Colonic mucosa (tissue), 4 donors: ENCODE measurements at regions not wholly inside any gene's neighbourhood (a gene's known extent, or its start where the extent isn't known, plus 50 kb on each side); places are given as distances from the start of the nearest gene placed in this dataset.

Experiments
- DNase-seq: peaks from one replicate; pipeline ENCODE4 v3.0.0-alpha.2; 2020
- H3K27ac ChIP-seq: fragments of 200-600 bp; one replicate; pipeline ENCODE4 v1.8.0; 2021
- H3K27me3 ChIP-seq: fragments of 200-600 bp; one replicate; pipeline ENCODE4 v1.8.0; 2021
- H3K36me3 ChIP-seq: fragments of 200-600 bp; one replicate; pipeline ENCODE4 v1.8.0; 2021
- H3K4me1 ChIP-seq: fragments of 200-600 bp; one replicate; pipeline ENCODE4 v1.8.0; 2021; ENCODE audit warnings: mild to moderate bottlenecking
- H3K4me3 ChIP-seq: fragments of 200-600 bp; one replicate; pipeline ENCODE4 v1.8.0; 2021
- H3K9ac ChIP-seq, 2 donors: one replicate each; pipeline ENCODE4 v1.7.0; 2013; ENCODE audit warnings: control low read depth in 2 of 2, low read depth in 2 of 2, low read length in 2 of 2
- H3K9me3 ChIP-seq: fragments of 200-600 bp; one replicate; pipeline ENCODE4 v1.8.0; 2021
- CTCF ChIP-seq: fragments of 200-600 bp; IDR thresholded peaks from one replicate; pipeline ENCODE4 v1.8.0; 2022; ENCODE audit warnings: antibody characterized with exemption, mild to moderate bottlenecking
- intact Hi-C: fragments of 100-400 bp; cut with DNase I; formaldehyde crosslinking; loops from one replicate; pipeline ENCODE4 v1.14.1; 2022
- donor health status: healthy.
- donor health status: DM: no; HTN: no; CAD: no.
- donor health status: DM: no; HTN: no; CAD: no.

- H3K27ac ChIP-seq: no peak overlapping the region
- no peak for TF ChIP-seq CTCF
- no peaks in the 10 kb centered on the region for H3K27me3 ChIP-seq
- no peak overlapping the region for H3K4me3 ChIP-seq
- H3K9ac ChIP-seq: no peak overlapping the region
- DNase-seq: no peak
- H3K9me3 ChIP-seq: no peaks in the 10 kb centered on the region
- H3K4me1 ChIP-seq: no peaks in the 10 kb centered on the region
- intact Hi-C loops: no loop called here
- H3K36me3 ChIP-seq: no peaks in the 10 kb centered on the region
These were observed 324.0 kb upstream of the TMEM132C start for GRCh38 chr12:127942981-127943380.

GRCh38 chr12:127943481-127944210 is 323.3 kb upstream of the TMEM132C start:
- Histone ChIP-seq H3K9ac (no peak overlapping the region), H3K27me3 (no peaks in the 10 kb centered on the region), H3K9me3 (no peaks in the 10 kb centered on the region), H3K4me3 (no peak overlapping the region), H3K27ac (peak overlapping the region; percentile 75), H3K4me1 (no peaks in the 10 kb centered on the region), H3K36me3 (no peaks in the 10 kb centered on the region)
- intact Hi-C loops: no loop called here
- no peak for TF ChIP-seq CTCF
- peak; percentile 71 for DNase-seq

GRCh38 chr12:127944211-127944899 is 322.6 kb upstream of the TMEM132C start:
- Histone ChIP-seq H3K27ac (peak overlapping the region; percentile 75), H3K27me3 (no peaks in the 10 kb centered on the region), H3K4me1 (no peaks in the 10 kb centered on the region), H3K9ac (peak overlapping the region in 1 of 2 donors; percentile 69), H3K4me3 (peak overlapping the region; percentile 3), H3K9me3 (no peaks in the 10 kb centered on the region), H3K36me3 (no peaks in the 10 kb centered on the region)
- intact Hi-C loops: no loop called here
- no peak for TF ChIP-seq CTCF
- DNase-seq: no peak

- no peak overlapping the region for H3K9ac ChIP-seq
- no peak for DNase-seq
- no peaks in the 10 kb centered on the region for H3K9me3 ChIP-seq
- no peak overlapping the region for H3K4me3 ChIP-seq
- H3K4me1 ChIP-seq: no peaks in the 10 kb centered on the region
- H3K36me3 ChIP-seq: no peaks in the 10 kb centered on the region
- H3K27ac ChIP-seq: no peak overlapping the region
- TF ChIP-seq CTCF: no peak
- no peaks in the 10 kb centered on the region for H3K27me3 ChIP-seq
- intact Hi-C loops: no loop called here
These were observed 309.8 kb upstream of the TMEM132C start for GRCh38 chr12:127957001-127957660.

- H3K27ac ChIP-seq: no peak overlapping the region
- TF ChIP-seq CTCF: no peak
- no peaks in the 10 kb centered on the region for H3K4me1 ChIP-seq
- intact Hi-C loops: no loop called here
- DNase-seq: no peak
- H3K36me3 ChIP-seq: no peaks in the 10 kb centered on the region
- no peak overlapping the region for H3K4me3 ChIP-seq
- no peaks in the 10 kb centered on the region for H3K9me3 ChIP-seq
- H3K9ac ChIP-seq: no peak overlapping the region
- no peaks in the 10 kb centered on the region for H3K27me3 ChIP-seq
These were observed 304.7 kb upstream of the TMEM132C start for GRCh38 chr12:127962303-127962702.
